HG02981 (cell line): ENCODE measurements at regions not wholly inside any gene's neighbourhood (a gene's known extent, or its start where the extent isn't known, plus 50 kb on each side); places are given as distances from the start of the nearest gene placed in this dataset.
"Not testable (repeated sequence)": the region's sequence is repeated elsewhere in the genome, so short reads cannot be mapped to it uniquely, and the experiment has no call there.

Experiments
- ATAC-seq: cut with Tn5 transposase; IDR thresholded peaks from one replicate; pipeline ENCODE4 v1.9.1; 2021; ENCODE audit warnings: mild to moderate bottlenecking, moderate library complexity; ENCODE audit not compliant: unreplicated experiment

DNA sequence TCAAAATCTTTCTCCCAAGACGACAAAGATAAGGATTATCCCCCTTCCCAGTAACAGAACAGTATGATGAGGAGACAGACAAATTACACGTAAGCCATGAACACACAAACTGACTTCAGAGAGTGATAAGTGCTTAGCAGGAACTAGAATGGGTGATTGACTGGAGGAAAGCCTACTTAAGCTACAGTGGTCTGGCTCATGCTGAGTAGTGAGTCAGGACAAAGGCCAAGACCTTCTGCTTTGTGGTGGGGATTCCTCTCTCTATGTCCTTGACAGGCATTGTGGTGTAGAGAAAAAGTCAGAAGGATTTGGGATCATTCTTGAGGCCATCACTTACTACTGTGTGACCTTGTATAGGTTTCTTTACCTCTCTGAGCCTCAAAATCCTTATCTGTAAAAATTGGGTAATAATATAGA, 381.9 kb upstream of the CCL2 start:
- ATAC-seq = no peak

DNA sequence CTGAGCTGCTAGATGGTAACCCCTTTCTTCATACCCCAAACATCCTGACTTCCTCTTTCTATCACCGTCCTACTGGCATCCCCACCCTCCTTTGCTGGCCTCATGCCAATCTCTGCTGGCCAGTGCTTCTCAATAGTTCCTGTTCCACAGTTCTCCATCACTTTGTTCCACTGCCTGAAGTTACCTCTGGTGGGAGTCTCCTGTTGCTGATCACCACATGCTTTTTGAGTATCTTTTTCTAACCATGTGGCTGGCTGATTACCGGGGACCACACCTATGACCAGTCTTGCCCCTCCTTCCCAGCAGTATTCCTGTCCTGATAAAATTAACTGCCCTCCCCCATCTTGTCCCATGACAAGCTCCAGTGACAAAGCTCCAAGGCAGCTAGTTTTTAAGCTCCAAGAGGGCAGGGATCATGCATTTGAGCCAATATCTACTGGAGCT, 380.4 kb upstream of the CCL2 start:
- ATAC-seq = no peak

DNA sequence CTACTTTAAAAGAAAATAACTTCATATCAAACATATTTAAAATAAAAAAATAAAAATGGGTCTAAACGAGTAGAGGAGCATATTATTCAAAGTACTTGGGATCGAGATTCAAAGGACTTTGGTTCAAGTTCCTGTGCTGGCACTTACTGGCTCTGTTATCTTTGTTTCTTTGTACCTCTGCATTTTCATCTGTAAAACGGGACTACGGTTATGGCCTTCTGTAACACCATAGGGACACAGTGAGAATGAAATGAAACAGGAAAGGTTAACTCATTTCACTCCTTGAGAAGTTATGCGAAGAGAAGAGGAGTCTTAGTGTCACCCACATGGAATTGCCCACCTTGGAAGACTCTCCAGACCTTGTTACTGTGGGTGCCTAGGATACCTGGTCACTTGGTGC, 379.1 kb upstream of the CCL2 start:
- no peak for ATAC-seq

DNA sequence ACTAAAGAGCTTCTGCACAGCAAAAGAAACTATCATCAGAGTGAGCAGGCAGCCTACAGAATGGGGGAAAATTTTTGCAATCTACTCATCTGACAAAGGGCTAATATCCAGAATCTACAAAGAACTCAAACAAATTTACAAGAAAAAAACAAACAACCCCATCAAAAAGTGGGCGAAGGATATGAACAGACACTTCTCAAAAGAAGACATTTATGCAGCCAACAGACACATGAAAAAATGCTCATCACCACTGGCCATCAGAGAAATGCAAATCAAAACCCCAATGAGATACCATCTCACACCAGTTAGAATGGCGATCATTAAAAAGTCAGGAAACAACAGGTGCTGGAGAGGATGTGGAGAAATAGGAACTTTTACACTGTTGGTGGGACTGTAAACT, 372.8 kb upstream of the CCL2 start:
- not testable (repeated sequence) for ATAC-seq

DNA sequence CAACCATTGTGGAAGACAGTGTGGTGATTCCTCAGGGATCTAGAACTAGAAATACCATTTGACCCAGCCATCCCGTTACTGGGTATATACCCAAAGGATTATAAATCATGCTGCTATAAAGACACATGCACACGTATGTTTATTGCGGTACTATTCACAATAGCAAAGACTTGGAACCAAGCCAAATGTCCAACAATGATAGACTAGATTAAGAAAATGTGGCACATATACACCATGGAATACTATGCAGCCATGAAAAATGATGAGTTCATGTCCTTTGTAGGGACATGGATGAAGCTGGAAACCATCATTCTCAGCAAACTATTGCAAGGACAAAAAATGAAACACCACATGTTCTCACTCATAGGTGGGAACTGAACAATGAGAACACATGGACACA, 372.4 kb upstream of the CCL2 start:
- ATAC-seq = not testable (repeated sequence)

DNA sequence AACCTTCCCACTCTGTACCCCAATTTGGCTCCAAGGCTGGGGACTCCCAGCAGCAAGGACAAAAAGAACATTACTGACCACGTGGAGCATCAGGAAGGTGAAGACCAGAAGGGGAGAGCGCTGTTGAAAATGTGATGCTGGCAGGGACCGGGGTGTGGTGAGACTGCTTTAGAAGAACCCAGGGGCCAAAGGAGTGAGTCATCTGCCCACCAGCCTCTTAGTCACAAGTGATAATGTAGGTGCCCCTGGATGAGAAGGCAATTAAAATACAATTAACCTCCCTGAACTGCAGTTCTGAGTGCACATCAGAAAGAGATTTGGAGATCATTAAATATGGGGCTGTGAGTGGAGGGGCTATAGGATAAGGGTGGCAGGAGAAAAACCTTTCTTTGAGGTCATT, 366.6 kb upstream of the CCL2 start:
- ATAC-seq = no peak

DNA sequence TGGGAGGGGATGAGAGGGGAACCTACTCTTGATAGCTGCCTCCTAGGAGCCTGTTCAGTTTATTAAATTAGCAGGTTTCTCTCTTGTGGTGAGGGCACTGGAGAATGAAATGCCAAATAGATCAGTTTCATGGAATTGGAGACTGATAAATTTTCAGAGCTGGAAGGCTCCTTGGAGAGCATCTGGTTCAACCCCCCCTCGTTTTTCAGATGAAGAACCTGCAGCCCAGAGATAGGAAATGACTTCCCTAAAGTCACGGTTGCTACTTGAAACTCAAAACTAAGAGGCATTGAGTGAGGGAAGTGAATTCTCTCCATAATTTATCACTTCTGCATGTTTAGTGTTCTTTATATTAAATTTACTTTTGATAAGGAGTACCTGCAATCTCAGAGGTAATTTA, 366.0 kb upstream of the CCL2 start:
- ATAC-seq = no peak

DNA sequence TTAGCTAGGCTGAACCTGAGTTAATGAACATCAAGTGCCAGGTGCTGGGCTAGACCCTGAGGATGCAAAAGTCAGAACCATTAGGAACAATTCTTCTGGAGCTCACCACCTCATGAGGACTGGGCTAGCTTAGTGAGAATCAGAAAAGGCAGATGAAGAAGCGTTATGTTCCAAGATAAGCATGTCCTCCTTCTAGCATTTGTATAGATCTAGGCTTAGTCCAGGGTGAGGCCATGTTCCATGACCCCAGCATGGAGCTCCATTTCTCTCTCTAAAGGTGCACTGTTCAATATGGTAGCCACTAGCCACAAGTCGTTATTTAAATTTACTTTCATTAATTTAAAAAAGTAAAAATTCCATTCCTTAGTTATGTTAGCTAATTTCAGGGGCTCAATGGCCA, 365.3 kb upstream of the CCL2 start:
- no peak for ATAC-seq

DNA sequence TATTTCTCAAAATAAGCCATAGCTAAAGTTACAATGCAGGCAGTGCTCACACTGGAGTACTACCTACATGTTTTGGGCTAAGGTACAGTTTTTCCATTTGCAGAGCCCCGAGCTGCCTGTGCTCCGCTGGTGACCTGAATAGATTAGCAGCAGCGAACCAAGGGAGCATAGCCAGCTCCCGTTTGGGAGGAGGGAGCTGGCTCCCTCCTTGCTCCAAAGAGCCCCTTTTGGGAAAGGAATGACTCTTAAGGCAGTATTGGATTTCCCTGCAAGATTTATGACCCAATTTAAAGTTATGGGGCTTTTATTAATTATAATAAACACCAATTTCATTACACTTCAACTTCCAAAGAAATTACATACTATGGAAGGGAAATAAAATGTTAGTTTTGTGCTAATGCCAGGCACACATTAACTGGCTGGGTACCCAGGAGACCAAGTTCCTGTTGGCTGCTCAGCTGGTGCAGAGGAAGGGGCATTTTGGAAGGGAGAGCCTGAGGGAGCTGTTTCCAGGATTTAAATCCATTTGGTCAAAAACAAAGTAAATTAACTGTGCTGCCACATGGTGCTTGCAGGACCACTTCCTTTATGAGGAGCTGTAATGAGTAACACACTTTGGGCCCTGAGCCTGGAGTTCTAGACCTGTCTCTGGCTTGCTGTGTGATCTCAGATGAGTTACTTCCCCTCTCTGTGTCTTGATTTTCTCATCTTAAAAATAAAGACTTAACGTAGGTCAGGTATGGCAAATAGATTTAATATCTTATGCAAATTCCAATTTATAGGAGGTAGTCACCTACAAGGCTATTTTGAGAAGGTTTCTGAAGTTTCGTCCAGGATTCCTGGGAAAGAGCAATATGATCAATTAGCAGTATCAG, 362.1 kb upstream of the CCL2 start:
- no peak for ATAC-seq

DNA sequence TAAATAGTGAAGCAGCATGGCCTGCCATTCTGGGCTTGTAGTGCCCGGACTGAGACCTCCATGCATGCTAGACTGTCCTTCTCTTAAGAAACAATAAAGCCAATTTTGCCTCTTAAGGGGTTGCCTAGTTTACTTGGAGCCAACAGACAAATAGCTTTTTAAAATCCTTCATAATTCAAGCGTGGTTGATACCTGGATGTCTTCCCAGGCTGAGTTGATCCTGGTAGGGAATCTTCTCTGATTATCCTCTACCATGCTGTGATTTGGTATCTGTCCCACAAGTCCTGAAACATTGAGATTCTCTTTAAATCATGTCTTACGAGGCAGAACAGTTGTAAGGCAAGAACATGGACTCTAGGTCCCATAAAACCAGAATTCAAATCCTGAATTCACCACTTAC, 359.6 kb upstream of the CCL2 start:
- ATAC-seq = no peak

DNA sequence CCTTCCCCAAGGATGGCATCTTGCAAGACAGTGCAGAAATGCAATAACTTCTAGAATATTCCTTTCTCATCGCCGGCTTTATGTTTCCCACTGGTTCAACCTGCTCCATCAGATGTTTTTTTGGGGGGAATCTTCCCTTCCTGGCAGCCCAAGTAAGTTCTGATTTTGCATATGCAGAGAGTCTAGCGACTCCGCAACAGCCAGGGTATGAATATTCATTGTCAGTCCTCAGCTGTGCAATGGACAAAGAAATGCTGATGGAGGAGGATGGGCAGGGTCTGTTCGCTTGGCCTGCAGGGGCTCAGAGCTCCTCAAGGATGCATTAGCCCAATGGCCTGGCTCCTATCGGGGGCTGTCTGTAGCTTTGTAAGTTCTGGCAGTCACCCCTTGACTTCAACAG, 358.8 kb upstream of the CCL2 start:
- no peak for ATAC-seq

DNA sequence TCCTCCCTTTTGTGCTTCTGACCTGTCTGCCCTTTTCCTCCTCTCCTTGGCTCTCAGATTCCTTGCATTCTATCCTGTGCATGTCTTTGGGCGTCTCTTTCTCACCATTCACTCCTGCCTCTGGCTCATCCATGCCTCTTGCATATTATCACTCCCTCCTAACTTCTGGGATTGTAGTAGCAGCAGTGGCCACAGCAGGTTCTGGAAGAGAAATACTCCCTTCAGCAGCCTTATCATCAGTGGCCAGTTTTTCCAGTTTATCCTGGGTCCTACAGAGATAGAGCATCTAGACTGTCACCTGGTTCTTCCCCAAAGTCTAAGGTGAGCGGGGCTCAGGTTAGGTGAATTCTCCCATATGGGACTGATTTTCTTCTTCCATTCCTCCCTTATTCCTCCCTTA, 354.0 kb upstream of the CCL2 start:
- ATAC-seq = no peak

DNA sequence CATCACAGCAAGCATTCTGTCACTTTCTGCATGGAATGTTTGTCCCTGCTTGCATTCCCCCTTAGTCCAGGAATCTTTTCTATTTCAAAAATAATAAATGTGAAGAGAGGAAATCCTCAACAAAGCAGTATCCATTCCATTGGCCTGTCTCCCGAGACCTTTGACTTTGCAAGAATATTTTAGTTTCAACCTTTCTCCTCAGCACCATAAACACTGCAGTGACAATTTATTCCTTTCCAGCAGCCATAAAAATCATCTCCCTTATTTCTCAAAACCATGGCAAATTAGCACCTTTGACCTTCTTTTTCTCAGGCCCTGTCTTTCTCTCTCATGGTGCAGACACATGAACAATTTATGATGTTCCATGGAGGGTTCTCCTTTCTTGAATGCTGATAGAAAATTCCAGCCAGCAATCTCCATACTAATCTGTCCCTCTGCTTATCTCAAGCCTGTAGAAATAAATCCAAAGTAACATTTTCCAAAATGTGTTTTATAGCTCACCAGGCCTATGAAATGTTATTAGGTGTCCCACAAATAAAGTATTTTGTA, 352.1 kb upstream of the CCL2 start:
- ATAC-seq = no peak

DNA sequence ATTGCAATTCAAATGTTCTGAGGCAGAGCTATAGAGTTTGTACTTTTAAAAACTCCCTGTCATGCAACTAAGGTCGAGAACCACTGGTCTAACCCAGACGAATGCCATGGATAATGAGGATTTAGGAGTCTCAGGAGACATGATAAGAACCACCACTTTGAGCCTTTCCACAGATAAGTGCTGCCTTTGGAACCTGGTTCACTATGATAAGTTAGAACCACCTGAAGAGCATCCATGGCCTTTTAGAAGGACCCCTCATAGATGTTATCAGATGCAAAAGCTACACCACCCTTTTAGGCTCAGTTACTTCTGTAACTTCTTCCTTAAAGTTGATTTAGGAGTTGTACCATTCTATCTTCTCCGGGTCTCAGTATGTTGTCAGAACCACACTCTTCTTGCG, 350.6 kb upstream of the CCL2 start:
- ATAC-seq = no peak

DNA sequence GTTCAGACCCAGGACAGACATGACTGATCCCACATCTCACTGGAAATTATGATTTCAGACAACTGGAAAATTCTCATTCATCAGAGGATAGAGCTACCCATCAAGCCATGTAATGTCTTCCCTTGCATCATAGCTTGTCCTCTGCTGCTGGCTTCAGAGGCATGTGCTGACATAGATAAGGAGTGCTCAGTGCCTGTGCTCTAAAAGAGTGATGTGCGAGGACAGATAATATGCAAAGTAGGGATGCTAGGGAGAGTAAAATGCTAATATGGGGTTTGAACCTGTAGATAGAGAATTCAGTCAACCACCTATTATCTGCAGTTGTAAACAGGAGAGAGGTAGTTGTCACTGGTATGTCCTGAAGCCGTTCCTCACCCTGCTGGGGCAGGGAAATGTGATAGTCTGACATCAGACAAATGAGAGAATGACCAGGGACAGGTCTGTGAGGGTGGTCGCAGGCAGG, 349.7 kb upstream of the CCL2 start:
- ATAC-seq = no peak

DNA sequence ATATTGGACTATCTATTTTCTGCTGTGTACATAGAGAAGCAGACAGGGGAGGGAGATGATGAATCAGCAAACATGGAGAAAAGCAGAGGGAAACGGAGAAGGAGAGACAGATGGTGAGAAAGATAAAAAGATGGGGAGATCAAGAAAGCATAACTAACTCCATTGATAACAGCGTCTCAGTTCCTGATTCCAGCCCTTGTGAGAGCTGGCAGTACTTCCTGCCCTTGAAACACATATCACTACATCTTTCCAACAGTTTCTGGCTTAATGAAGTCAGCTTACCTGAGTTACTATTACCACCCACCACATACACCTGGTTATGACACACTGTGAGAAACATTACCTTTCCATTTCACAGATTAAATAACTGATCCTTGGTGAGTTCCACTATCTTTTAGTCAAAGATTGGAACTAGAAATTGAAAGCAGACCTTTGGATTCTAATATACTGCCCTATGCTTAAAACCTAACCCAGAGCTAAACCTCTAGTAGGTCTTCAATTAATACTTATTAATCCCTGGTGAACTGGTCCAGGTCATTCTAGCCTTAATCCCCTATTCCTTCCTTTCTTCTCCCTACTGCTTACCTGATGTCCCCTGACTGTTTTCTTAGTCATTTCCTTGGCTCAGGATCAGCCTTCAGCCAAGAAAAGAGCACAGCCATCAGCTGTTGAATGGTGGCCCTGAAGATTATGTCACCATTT, 346.6 kb upstream of the CCL2 start:
- ATAC-seq = no peak

DNA sequence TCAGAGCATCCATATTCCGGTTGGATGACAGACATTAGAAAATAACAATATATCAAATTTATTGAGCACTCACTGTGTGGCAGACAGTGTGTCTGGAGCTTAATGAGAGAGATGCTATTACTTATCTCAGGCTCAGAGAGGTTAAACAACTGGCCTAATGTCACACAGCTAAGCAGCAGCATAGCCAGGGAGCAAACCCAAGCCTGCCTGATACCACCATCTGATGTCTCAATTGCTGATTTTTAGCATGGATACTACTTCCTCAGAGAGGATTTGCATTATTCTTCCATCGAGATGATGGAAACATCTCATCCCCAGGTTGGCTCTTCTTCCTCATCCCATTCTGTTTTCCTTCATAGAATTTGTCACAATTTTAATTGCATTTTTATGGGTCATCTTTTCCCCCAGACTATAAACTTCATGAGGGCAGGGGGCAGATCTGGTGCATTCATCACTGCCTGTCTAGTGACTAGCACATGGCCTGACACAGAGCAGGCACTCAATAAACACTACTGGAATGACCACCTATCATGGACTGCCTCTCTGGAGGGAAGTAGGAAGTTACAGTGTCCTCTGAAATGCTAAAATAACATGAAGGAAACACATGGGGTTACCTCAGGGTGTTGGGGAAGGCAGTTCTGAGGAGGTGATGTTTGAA, 344.8 kb upstream of the CCL2 start:
- ATAC-seq = no peak

DNA sequence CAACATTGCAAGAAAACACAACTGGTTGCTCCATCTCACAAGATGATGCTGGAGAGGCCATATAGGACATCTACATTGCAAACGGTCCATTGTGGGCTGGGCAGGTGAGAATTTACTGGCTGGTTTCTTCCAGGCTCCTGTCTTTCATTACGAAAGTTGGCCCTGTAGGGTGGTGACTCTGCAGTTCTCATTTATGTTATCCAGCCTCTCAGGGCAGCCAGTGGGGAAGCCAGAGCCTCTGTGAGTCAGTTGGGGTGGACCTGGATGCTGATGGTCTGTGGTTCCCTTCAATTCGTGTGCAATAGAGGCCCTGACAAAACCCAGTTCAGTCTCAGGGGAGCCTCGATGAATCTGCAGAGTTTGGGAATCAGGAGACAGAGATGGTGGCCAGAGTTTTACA, 341.0 kb upstream of the CCL2 start:
- no peak for ATAC-seq

DNA sequence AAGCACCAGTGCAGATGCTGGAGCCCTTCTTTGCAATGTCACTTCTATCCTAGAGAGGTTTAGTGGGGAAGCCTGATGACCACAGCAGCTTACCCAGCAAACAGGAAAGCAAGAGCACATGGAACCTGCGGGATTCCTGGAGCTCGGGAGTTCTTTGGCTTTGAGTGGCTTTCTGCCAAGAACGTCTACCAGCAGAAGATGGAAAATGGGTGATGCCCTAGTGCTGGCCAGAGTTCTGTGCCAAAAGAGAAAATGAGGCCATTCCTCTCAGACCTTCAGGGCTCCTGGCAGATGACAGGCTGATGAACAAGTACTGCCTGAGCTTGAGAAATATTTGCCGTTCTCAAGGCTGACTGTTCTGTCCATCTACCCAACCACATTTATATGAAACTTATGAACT, 332.1 kb upstream of the CCL2 start:
- no peak for ATAC-seq

DNA sequence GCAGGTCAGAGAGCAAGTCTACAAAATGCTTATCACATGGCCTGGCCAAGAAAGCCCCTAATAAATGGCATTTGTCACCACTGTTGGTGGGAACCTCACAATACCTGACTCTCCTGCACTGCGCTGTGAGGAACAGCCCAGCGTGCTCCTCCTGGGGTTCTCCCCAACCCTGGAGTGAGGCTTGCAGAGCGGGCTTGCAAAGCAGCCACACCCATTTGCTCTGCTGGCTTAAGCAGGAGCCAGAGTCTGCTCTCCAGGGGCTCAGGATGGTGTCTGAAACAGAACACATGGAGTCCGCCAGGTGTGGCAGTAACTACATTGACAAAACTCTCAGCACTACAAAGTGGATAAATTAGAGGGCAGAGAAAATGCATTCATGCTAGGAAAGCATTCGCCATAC, 331.0 kb upstream of the CCL2 start:
- ATAC-seq = no peak

DNA sequence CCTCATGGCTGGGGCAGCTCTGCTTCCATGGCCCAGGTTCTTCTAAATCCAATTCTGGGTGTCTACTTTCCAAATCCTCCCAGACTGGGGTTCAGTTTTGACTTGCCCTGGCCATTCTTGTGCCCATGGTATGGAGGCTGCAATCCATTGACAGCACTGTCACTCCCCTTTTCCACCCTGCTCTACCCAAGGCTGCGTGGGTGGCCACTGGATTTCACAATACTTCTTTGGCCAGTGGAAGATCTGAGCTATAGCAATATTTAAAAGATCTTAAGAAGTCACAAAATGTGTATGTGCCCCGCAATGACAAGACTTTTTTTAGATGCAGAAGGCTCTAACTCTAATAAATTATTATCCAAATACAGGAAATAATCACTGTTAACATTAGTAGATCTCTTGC, 329.4 kb upstream of the CCL2 start:
- no peak for ATAC-seq

DNA sequence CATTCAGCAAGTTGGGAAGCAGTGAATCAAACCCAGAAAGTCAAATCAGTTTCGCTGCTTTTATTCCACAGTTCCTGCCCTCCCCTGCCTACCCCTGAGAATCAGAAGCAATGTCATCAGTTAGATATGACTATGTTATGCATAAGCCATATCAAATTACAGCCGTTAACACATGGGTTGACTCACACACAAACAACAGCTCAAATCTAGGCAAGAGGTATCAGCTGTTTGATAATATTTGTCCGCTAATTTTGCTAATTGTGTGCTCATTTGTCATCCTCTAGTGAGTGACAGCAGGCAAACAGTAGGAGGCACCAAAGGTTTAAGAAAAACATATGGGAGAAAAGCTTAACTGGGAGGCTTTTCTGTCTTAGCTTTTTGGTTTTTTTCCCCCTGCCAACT, 327.4 kb upstream of the CCL2 start:
- ATAC-seq = no peak
